ENCODE measurements at regions not wholly inside any gene's neighbourhood (a gene's known extent, or its start where the extent isn't known, plus 50 kb on each side); places are given as distances from the start of the nearest gene placed in this dataset.

DNA sequence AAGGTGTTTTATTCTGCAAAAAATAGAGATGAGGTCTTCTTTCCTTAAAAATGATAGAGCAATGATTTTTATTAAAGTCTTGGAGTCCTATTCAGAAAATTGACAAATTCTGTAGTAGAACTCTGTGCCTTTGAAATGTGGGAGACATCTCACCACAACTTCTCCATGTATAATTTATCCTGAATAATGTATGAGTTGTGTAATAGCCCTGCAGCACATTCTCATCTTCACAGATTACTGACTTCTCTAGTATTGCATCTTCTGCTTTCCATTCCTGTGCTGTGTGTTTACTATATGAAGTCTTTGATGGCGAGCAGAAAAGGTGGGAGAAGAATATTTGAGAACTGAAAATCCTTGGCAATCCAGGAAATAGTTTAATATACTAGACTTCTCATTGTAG lies 255.6 kb downstream of the TTC6 start:
- TF ChIP-seq, protein P1, sequence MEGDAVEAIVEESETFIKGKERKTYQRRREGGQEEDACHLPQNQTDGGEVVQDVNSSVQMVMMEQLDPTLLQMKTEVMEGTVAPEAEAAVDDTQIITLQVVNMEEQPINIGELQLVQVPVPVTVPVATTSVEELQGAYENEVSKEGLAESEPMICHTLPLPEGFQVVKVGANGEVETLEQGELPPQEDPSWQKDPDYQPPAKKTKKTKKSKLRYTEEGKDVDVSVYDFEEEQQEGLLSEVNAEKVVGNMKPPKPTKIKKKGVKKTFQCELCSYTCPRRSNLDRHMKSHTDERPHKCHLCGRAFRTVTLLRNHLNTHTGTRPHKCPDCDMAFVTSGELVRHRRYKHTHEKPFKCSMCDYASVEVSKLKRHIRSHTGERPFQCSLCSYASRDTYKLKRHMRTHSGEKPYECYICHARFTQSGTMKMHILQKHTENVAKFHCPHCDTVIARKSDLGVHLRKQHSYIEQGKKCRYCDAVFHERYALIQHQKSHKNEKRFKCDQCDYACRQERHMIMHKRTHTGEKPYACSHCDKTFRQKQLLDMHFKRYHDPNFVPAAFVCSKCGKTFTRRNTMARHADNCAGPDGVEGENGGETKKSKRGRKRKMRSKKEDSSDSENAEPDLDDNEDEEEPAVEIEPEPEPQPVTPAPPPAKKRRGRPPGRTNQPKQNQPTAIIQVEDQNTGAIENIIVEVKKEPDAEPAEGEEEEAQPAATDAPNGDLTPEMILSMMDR (IDR thresholded peaks at IDR 0.05), result no peak
- TF ChIP-seq POLR2A (IDR thresholded peaks at IDR 0.05) (no peak), POLR2AphosphoS5 (IDR thresholded peaks at IDR 0.05) (no peak)

Data from upper lobe of left lung (tissue), 4 donors.